Body of pancreas (tissue), 4 donors: ENCODE measurements at regions not wholly inside any gene's neighbourhood (a gene's known extent, or its start where the extent isn't known, plus 50 kb on each side); places are given as distances from the start of the nearest gene placed in this dataset.

Source experiments
- CTCF ChIP-seq, 7 experiments: fragments of 450-650 bp in 4 of 7; fragments of 200-600 bp in 3 of 7; sonication (generic) in 3 of 7; IDR thresholded peaks; one replicate each; pipeline ENCODE4 v1.5.1; 2016 to 2019; ENCODE audit warnings: antibody characterized with exemption in 7 of 7
- POLR2A ChIP-seq, 3 donors: fragments of 450-650 bp; IDR thresholded peaks; one replicate each; pipeline ENCODE4 v1.6.1; 2016; ENCODE audit warnings: antibody characterized with exemption in 3 of 3, mild to moderate bottlenecking in 2 of 3

DNA sequence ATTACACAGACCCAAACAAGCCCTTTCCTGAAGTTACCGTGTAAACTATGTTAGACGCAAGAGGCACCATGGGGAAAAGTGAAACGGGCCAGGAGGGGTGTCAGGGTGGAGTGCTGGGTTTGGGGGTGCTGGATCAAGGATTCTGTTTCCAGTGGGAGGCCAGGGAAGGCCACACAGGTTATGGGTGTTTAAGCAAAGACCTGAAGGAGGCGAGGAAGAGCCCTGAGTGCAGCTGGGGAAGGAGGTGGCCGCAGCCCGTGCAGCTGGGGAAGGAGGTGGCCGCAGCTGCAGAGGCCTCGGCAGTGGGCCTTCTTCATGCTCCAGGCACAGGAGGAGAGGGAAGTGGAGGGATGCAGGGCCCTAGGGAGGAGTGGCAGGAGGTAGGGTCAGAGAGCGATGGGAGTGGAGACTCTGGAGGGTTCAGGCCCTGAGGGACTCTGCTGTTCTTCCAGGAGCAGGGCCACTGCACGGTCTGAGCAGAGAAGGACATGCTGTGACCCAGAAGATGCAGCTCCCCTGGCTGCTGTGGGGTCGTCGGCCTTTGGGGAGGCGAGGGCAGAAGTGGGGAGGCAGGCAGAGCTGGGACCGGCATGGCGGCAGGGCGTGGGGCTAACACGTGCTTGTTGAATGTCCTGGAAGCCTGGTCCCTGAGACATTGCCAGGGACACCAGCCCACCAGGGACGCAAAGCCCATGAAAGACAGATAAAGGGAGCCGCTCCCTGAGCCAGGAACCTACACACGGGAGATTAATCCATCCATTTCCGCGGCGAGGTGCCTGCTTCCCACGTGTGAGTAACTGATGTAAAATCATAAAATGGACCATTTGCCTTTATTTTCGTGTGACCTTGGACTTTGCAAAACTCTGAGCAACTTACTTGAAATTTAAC lies 1049.1 kb downstream of the BRD1 start:
- TF ChIP-seq POLR2A (IDR thresholded peaks at IDR 0.05) (no peak), CTCF (IDR thresholded peaks at IDR 0.05) (no peak)
